Kidney epithelial cell (primary cell): ENCODE measurements at regions not wholly inside any gene's neighbourhood (a gene's known extent, or its start where the extent isn't known, plus 50 kb on each side); places are given as distances from the start of the nearest gene placed in this dataset.

Experiments used
- DNase-seq: peaks from one replicate; pipeline ENCODE4 v3.0.0-alpha.2; 2010; ENCODE audit warnings: low read depth
- H3K27me3 ChIP-seq: 2 replicates; pipeline ENCODE4 v1.6.0; 2011; ENCODE audit warnings: low read length; ENCODE audit not compliant: control insufficient read depth, insufficient read depth
- H3K36me3 ChIP-seq: 2 replicates; pipeline ENCODE4 v1.5.1; 2011; ENCODE audit warnings: low read length; ENCODE audit not compliant: control insufficient read depth, insufficient read depth
- H3K4me3 ChIP-seq: 2 replicates; pipeline ENCODE4 v1.5.1; 2011; ENCODE audit warnings: low read depth, mild to moderate bottlenecking, control low read depth, low read length
- TF ChIP-seq, protein P1 (sequence below): IDR thresholded peaks from 2 replicates; pipeline ENCODE4 v1.5.1; 2011; ENCODE audit warnings: mild to moderate bottlenecking, moderate library complexity, low read length, control low read depth, inconsistent platforms; ENCODE audit not compliant: insufficient read depth, poor library complexity, severe bottlenecking

GRCh38 chr9:20032413-20033006 lies 243.7 kb upstream of the SLC24A2 start:
- no peaks in the 10 kb centered on the region for H3K36me3 ChIP-seq
- H3K4me3 ChIP-seq = no peak overlapping the region
- H3K27me3 ChIP-seq = no peaks in the 10 kb centered on the region
- TF ChIP-seq, protein P1, sequence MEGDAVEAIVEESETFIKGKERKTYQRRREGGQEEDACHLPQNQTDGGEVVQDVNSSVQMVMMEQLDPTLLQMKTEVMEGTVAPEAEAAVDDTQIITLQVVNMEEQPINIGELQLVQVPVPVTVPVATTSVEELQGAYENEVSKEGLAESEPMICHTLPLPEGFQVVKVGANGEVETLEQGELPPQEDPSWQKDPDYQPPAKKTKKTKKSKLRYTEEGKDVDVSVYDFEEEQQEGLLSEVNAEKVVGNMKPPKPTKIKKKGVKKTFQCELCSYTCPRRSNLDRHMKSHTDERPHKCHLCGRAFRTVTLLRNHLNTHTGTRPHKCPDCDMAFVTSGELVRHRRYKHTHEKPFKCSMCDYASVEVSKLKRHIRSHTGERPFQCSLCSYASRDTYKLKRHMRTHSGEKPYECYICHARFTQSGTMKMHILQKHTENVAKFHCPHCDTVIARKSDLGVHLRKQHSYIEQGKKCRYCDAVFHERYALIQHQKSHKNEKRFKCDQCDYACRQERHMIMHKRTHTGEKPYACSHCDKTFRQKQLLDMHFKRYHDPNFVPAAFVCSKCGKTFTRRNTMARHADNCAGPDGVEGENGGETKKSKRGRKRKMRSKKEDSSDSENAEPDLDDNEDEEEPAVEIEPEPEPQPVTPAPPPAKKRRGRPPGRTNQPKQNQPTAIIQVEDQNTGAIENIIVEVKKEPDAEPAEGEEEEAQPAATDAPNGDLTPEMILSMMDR = no peak
- DNase-seq = no peak

DNA sequence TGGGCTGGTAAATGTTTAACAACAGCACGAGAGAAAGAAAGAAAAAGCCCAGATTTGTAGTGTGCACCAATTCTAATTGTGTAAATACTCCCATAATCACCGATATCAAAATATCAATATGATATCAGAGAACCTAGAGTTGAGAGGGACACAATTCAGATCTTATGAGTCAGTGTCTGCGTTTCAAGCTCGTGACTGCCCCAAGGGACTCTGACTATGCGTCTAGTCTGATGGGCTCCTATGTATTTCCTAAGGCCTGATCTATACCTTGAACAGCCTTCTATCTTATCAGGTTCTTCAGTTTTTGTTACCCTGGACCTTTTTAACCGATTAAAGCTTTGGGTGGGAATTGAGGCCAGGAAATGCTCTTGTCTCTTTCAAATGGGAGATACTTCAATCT lies 243.0 kb upstream of the SLC24A2 start:
- no peak for DNase-seq
- H3K4me3 ChIP-seq = no peak overlapping the region

GRCh38 chr9:20030671-20031070 lies 241.8 kb upstream of the SLC24A2 start:
- TF ChIP-seq, protein P1 = no peak
- no peak for DNase-seq
- no peaks in the 10 kb centered on the region for H3K36me3 ChIP-seq
- no peak overlapping the region for H3K4me3 ChIP-seq
- no peaks in the 10 kb centered on the region for H3K27me3 ChIP-seq

More for the DNA sequence above, 243.0 kb upstream of the SLC24A2 start:
- H3K36me3 ChIP-seq = no peaks in the 10 kb centered on the region
- H3K27me3 ChIP-seq = no peaks in the 10 kb centered on the region
- TF ChIP-seq, protein P1 = no peak

DNA sequence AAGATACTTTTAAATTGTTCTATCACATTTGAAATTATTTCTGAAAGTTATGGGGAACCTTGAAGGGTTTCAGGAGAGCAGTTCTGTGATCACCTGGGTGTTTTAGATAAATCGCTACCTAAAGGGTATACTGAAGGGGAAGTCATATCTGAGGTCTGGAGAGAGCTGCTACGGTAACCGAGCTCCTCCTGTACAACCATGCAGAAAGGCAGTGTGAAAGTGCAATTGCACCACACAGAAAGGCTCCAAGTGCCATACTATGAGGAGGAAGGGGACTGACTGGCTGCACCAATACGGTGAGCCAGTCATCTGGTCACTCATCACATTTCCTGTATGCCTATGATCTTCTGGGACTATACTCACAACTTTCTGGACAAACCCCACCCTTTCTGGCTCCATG lies 241.4 kb upstream of the SLC24A2 start:
- Histone ChIP-seq H3K36me3 (no peaks in the 10 kb centered on the region), H3K4me3 (no peak overlapping the region), H3K27me3 (no peaks in the 10 kb centered on the region)
- no peak for DNase-seq
- TF ChIP-seq, protein P1 = no peak

DNA sequence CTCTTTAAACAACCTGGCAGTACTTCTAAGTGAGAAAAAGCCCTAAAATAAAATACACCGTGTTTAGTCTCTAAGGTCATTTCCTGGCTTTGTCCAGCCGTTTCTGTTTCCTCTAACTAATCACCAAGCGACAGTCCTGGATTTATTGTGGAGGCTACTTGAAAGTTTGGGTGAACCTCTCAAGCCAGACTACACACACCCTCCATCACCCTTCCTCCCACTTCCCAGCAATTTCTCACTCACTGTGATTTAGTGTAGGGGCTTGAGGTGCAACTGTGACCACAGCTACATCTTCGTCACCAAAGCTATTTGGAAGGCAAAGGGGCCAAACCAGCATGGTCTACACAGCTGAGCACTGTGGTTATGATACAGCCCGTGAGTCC lies 240.0 kb upstream of the SLC24A2 start:
- no peaks in the 10 kb centered on the region for H3K36me3 ChIP-seq
- H3K27me3 ChIP-seq = no peaks in the 10 kb centered on the region
- no peak overlapping the region for H3K4me3 ChIP-seq
- TF ChIP-seq, protein P1 = no peak
- DNase-seq = no peak

GRCh38 chr9:20028192-20028848 lies 239.5 kb upstream of the SLC24A2 start:
- TF ChIP-seq, protein P1 = no peak
- Histone ChIP-seq H3K4me3 (no peak overlapping the region), H3K36me3 (no peaks in the 10 kb centered on the region), H3K27me3 (no peaks in the 10 kb centered on the region)
- DNase-seq = no peak
